ENCODE measurements at regions not wholly inside any gene's neighbourhood (a gene's known extent, or its start where the extent isn't known, plus 50 kb on each side); places are given as distances from the start of the nearest gene placed in this dataset.

GRCh38 chr10:29722777-29723176 is 88.0 kb upstream of the SVIL start:
- ChIA-PET CTCF (interaction anchor here (0.6 kb wide), 1 partner anchor 14 kb away, joined by 3 read pairs; no protein-coding TSS in a partner anchor), POLR2A (no interaction called here)
- peaks cover 100% of the 10 kb centered on the region for H3K79me2 ChIP-seq (ENCODE audit: insufficient read depth)

GRCh38 chr10:29720149-29720548 is 85.4 kb upstream of the SVIL start:
- peaks cover 20% of the 10 kb centered on the region for H3K9me3 ChIP-seq
- no peak overlapping the region for H3K4me2 ChIP-seq
- peaks cover 98% of the 10 kb centered on the region for H3K79me2 ChIP-seq (ENCODE audit: insufficient read depth)
- CTCF ChIA-PET = interaction anchor here (1.9 kb wide), 1 partner anchor 16 kb away, joined by 9 read pairs; no protein-coding TSS in a partner anchor
- no peak for DNase-seq
- H3K27me3 ChIP-seq (ENCODE audit: insufficient read depth) = no peaks in the 10 kb centered on the region
- H3K36me3 ChIP-seq (replicated peaks in 1 of 2; ENCODE audit: control insufficient read depth in 1 of 2, insufficient read depth in 2 of 2, low read length in 1 of 2) = peaks cover 2 to 68% of the 10 kb centered on the region in 2 experiments
- H3K9ac ChIP-seq = no peak overlapping the region
- POLR2A ChIA-PET = no interaction called here
- no peak overlapping the region for H3K27ac ChIP-seq (ENCODE audit: low read depth in 2 of 2, low read length in 1 of 2)
- no peak overlapping the region for H3K4me3 ChIP-seq (ENCODE audit: low read depth in 2 of 2, low read length in 1 of 2)
- H3F3A ChIP-seq (replicated peaks; ENCODE audit: insufficient read depth) = peaks cover 19% of the 10 kb centered on the region
- TF ChIP-seq GATA2 (CRISPR knock-in tag; IDR thresholded peaks at IDR 0.05) = no peak
- TF ChIP-seq CHD2 (IDR thresholded peaks at IDR 0.05; ENCODE audit: low read length, partially characterized antibody) = no peak
- H4K20me1 ChIP-seq (ENCODE audit: insufficient read depth) = peaks cover 44% of the 10 kb centered on the region
- H2AFZ ChIP-seq (ENCODE audit: low read depth) = no peak overlapping the region
- H3K9me2 ChIP-seq = no peaks in the 10 kb centered on the region
- peaks cover under 1 to 3% of the 10 kb centered on the region in 2 experiments; a peak in 1 of 4 replicates for H3K4me1 ChIP-seq (ENCODE audit: control insufficient read depth in 1 of 2, insufficient read depth in 2 of 2, low read depth in 1 of 2, low read length in 1 of 2)

More at GRCh38 chr10:29722777-29723176, 88.0 kb upstream of the SVIL start:
- H3F3A ChIP-seq (replicated peaks; ENCODE audit: insufficient read depth) = peaks cover 14% of the 10 kb centered on the region
- H3K4me1 ChIP-seq (ENCODE audit: control insufficient read depth in 1 of 2, insufficient read depth in 2 of 2, low read depth in 1 of 2, low read length in 1 of 2) = peaks cover 6 to 7% of the 10 kb centered on the region in 2 experiments; a peak in 2 of 4 replicates
- H3K27ac ChIP-seq (ENCODE audit: low read depth in 2 of 2, low read length in 1 of 2) = no peak overlapping the region
- TF ChIP-seq FOXM1 (IDR thresholded peaks at IDR 0.05; ENCODE audit: low read depth) = no peak
- no peak overlapping the region for H3K4me3 ChIP-seq (ENCODE audit: low read depth in 2 of 2, low read length in 1 of 2)
- no peak for DNase-seq
- 89% methylated on average over 4 of the region's 4 CpGs for WGBS (ENCODE audit: low lambda C conversion rate)
- H3K4me2 ChIP-seq = no peak overlapping the region
- peaks cover 2 to 57% of the 10 kb centered on the region in 2 experiments for H3K36me3 ChIP-seq (replicated peaks in 1 of 2; ENCODE audit: control insufficient read depth in 1 of 2, insufficient read depth in 2 of 2, low read length in 1 of 2)
- peaks cover 20% of the 10 kb centered on the region for H3K9me3 ChIP-seq
- peaks cover 64% of the 10 kb centered on the region for H4K20me1 ChIP-seq (ENCODE audit: insufficient read depth)
- H3K27me3 ChIP-seq (ENCODE audit: insufficient read depth) = no peaks in the 10 kb centered on the region
- no peaks in the 10 kb centered on the region for H3K9me2 ChIP-seq
- no peak overlapping the region for H2AFZ ChIP-seq (ENCODE audit: low read depth)
- H3K9ac ChIP-seq = no peak overlapping the region

- no peak overlapping the region for H3K9ac ChIP-seq
- peaks cover 42% of the 10 kb centered on the region for H4K20me1 ChIP-seq (ENCODE audit: insufficient read depth)
- DNase-seq = no peak
- H3K9me3 ChIP-seq = peaks cover 20% of the 10 kb centered on the region
- H3K79me2 ChIP-seq (ENCODE audit: insufficient read depth) = peaks cover 95% of the 10 kb centered on the region
- TF ChIP-seq ELF1 (IDR thresholded peaks at IDR 0.05) (no peak), YY1 (IDR thresholded peaks at IDR 0.05; ENCODE audit: low read depth) (no peak), MAX (IDR thresholded peaks at IDR 0.05; ENCODE audit: low read depth) (no peak), GATA2 (CRISPR knock-in tag; IDR thresholded peaks at IDR 0.05) (no peak), MEF2A (IDR thresholded peaks at IDR 0.05; ENCODE audit: borderline replicate concordance, low read depth) (no peak), NRF1 (IDR thresholded peaks at IDR 0.05; ENCODE audit: low read depth, low read length) (no peak), POLR2AphosphoS5 (IDR thresholded peaks at IDR 0.05; ENCODE audit: low read depth, low read length) (no peak), RAD21 (IDR thresholded peaks at IDR 0.05; ENCODE audit: low read length) (no peak), PBX3 (IDR thresholded peaks at IDR 0.05) (no peak), FOXM1 (IDR thresholded peaks at IDR 0.05; ENCODE audit: low read depth) (no peak), FOXJ3 (CRISPR knock-in tag; IDR thresholded peaks at IDR 0.05) (no peak), USF1 (IDR thresholded peaks at IDR 0.05; ENCODE audit: borderline replicate concordance, low read depth) (no peak), EP300 (IDR thresholded peaks at IDR 0.05; ENCODE audit: borderline replicate concordance in 1 of 2, low read depth in 1 of 2, low read length in 1 of 2) (no peak), IRF3 (IDR thresholded peaks at IDR 0.05; ENCODE audit: low read depth, low read length) (no peak), TCF12 (IDR thresholded peaks at IDR 0.05) (no peak), NFIC (IDR thresholded peaks at IDR 0.05; ENCODE audit: borderline replicate concordance) (no peak), CTCF (IDR thresholded peaks at IDR 0.05) (no peak), EZH2phosphoT487 (IDR thresholded peaks at IDR 0.05; ENCODE audit: borderline replicate concordance, low read depth) (no peak)
- no peak overlapping the region for H3K4me2 ChIP-seq
- ChIA-PET CTCF (interaction anchor here (0.6 to 1.9 kb wide), 3 partner anchors 17 to 1277 kb away, joined by 3 to 9 read pairs (median 3); no protein-coding TSS in a partner anchor), POLR2A (no interaction called here)
- 77% methylated on average over 4 of the region's 4 CpGs for WGBS (ENCODE audit: low lambda C conversion rate)
- H3K4me3 ChIP-seq (ENCODE audit: low read depth in 2 of 2, low read length in 1 of 2) = no peak overlapping the region
- no peak overlapping the region for H3K27ac ChIP-seq (ENCODE audit: low read depth in 2 of 2, low read length in 1 of 2)
- H2AFZ ChIP-seq (ENCODE audit: low read depth) = no peak overlapping the region
- H3K9me2 ChIP-seq = no peaks in the 10 kb centered on the region
- H3K27me3 ChIP-seq (ENCODE audit: insufficient read depth) = no peaks in the 10 kb centered on the region
- H3K36me3 ChIP-seq (replicated peaks in 1 of 2; ENCODE audit: control insufficient read depth in 1 of 2, insufficient read depth in 2 of 2, low read length in 1 of 2) = peaks cover 2 to 68% of the 10 kb centered on the region in 2 experiments
- H3F3A ChIP-seq (replicated peaks; ENCODE audit: insufficient read depth) = peaks cover 28% of the 10 kb centered on the region
- H3K4me1 ChIP-seq (ENCODE audit: control insufficient read depth in 1 of 2, insufficient read depth in 2 of 2, low read depth in 1 of 2, low read length in 1 of 2) = no peaks in the 10 kb centered on the region
Observed at GRCh38 chr10:29719281-29719675, 84.5 kb upstream of the SVIL start.

Measured in SK-N-SH (cell line).